ENCODE measurements at regions not wholly inside any gene's neighbourhood (a gene's known extent, or its start where the extent isn't known, plus 50 kb on each side); places are given as distances from the start of the nearest gene placed in this dataset.
A peak's percentile ranks its signal among the peaks of the same experiment; 100 is the strongest.
"Not testable (repeated sequence)": the region's sequence is repeated elsewhere in the genome, so short reads cannot be mapped to it uniquely, and the experiment has no call there.

- DNase-seq (ENCODE audit: low spot score), result no peak
Observed at GRCh38 chr6:165008971-165009370, 300.4 kb downstream of the C6orf118 start.

GRCh38 chr6:165002866-165003265, 306.5 kb downstream of the C6orf118 start:
- no peak for DNase-seq (ENCODE audit: low spot score)

- DNase-seq (ENCODE audit: low spot score), result no peak
Observed at GRCh38 chr6:165002358-165002757, 307.0 kb downstream of the C6orf118 start.

GRCh38 chr6:165001502-165002157, 307.8 kb downstream of the C6orf118 start:
- DNase-seq (ENCODE audit: low spot score), result no peak

- no peak for DNase-seq (ENCODE audit: low spot score)
Observed at GRCh38 chr6:164998297-164998696, 311.1 kb downstream of the C6orf118 start.

DNA sequence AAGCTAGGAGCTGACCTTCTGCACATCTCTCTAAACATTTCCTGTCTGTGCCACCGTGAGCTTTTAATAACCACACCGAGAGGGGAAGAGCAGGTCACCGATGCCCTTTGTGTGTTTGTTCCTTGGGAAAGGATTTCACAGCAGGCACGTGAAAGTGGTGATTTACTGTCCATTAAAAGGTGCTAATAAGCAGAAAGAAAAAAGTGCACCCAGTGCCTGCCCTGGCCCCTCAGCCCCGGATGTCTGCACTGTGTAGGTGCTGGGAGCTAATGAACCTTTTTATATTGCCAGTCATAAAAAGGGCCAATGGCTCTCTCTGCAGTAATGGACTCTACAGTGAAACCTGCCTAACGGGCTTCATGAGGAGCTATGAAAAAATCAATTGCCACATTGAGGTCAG, 312.6 kb downstream of the C6orf118 start:
- DNase-seq (ENCODE audit: low spot score), result no peak

GRCh38 chr6:164991573-164991972, 317.8 kb downstream of the C6orf118 start:
- no peak for DNase-seq (ENCODE audit: low spot score)

DNA sequence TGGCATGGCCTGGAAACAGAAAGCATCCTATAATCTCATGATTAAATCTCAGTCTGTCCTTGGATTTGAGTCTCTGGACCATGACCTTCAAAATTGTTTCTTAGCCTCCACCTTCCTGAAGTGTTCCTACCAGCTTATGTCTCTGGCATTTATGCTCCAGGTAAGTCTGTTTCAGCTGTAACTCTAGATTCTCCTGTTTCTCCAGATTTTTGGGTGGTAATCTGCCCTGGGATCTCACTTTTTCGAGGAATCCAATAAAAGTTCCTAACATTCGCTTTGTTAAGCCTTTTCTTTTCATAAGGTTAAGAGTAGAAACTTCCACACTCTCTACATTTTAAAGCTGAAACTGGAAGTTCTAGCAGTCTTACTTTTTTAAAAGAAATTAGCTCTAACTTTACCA, 318.5 kb downstream of the C6orf118 start:
- no peak for DNase-seq (ENCODE audit: low spot score)

DNA sequence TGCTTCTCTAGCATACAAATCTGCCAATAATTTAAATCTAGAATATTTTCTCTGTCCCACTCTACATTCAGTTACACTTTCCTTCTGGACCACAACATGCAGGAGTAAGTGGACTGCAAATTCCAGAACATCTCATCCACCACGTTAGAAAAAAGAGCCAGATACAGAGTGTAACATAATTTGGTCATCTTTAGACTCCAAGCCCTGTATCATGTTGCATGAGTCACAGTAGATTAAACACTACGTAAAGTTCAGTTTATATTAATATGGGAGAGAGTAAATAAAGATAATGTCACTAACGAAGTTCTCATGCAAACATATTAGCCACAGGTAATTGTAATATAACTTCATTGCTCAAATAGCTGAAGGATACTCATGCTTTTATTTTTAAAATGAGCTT, 327.0 kb downstream of the C6orf118 start:
- no peak for DNase-seq (ENCODE audit: low spot score)

- no peak for DNase-seq (ENCODE audit: low spot score)
Observed at GRCh38 chr6:164967102-164967501, 342.3 kb downstream of the C6orf118 start.

DNA sequence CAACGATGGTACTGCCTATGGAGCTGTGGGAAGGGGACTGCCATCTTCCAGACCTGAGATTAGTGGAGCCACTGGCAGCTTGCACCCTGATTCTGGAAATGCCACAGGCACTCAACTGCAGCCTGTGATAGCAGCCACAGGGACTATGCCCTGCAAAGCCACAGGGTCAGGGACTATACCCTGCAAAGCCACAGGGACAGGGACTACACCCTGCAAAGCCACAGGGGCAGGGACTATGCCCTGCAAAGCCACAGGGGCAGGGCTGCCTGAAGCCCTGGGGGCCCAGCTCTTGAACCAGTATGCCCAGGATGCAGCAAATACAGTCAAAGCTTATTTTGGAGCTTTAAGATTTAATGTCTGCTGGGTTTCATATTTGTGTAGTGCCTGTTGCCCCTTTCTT, 346.6 kb downstream of the C6orf118 start:
- DNase-seq (ENCODE audit: low spot score), result no peak

DNA sequence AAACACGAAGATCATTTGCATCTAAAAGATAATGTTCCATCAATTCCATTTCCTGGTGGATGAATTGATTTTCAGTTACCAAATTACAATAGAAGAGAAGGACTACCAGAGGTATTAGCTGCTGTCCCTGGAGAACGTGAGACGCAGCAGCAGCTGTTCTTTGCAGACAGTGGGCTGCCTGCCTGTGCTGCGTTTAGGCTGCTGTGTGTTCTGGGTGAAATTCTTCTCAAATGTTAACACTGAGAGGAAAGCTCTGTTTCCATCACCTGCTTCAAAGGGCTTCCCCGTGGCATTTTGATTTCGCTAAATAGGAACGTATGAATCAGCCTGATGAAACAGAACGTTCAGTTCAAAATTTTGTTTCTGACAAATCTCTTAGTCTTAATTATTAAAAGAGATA, 362.2 kb downstream of the C6orf118 start:
- no peak for DNase-seq (ENCODE audit: low spot score)

DNA sequence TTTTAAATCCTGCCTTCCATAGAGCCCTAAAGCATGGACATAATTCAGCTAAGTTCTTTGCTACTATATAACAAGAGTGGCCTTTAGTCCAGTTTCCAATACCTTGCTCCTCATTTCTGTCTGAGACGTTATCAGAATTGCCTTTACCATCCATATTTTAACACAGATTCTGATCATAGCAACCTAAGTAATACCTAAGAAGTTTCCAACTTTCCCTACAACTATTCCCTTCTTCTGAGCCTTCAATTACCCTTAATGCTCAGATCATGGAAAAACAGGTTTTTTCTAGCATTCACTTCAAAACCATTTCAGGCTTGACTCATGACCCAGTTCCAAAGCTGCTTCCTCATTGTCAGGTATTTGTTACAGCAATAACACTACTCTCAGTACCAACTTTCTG, 367.1 kb downstream of the C6orf118 start:
- DNase-seq (ENCODE audit: low spot score), result no peak

DNA sequence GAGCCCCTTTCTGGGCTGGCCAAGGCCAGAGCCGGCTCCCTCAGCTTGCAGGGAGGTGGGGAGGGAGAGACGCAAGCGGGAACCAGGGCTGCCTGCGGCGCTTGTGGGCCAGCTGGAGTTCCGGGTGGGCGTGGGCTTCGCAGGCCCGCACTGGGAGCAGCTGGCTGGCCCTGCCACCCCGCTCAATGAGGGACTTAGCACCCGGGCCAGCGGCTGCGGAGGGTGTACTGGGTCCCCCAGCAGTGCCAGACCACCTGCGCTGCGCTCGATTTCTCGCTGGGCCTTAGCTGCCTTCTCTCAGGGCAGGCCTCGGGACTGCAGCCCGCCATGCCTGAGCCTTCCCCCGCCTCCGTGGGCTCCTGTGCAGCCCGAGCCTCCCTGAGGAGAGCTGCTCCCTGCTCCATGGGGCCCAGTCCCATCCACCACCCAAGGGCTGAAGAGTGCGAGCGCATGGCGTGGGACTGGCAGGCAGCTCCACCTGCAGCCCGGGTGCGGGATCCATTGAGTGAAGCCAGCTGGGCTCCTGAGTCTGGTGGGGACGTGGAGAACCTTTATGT, 376.1 kb downstream of the C6orf118 start:
- DNase-seq (ENCODE audit: low spot score), result not testable (repeated sequence)

DNA sequence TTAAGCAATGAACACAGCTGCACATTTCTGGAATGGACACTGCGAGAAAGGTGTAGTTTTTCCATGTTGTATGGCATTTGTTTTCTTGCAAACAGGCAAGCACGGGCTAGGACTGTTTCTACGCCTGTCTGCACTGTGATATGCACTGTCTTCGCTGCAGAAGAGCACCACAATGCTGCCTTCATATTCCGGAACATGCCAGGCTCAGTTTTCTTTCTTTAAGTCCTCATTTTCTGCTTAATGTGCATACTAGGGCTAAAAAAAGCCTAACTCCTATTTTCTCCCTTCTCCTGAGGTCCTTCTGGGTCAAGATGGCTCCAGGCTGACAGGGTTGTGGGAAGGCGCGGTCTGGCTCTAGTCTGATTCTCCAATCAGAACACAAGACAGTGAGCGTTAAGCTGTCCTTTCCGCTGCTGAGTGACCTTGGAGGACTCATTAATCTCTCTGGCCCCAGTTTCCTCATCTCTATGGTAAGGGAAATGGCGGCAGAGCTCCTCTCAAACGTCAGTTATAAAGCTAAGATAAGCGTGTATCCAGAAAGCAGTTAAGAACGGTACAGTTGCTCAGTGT, 379.9 kb downstream of the C6orf118 start:
- DNase-seq (ENCODE audit: low spot score), result no peak

- DNase-seq (ENCODE audit: low spot score), result no peak
Observed at GRCh38 chr6:164928728-164929407, 380.5 kb downstream of the C6orf118 start.

DNA sequence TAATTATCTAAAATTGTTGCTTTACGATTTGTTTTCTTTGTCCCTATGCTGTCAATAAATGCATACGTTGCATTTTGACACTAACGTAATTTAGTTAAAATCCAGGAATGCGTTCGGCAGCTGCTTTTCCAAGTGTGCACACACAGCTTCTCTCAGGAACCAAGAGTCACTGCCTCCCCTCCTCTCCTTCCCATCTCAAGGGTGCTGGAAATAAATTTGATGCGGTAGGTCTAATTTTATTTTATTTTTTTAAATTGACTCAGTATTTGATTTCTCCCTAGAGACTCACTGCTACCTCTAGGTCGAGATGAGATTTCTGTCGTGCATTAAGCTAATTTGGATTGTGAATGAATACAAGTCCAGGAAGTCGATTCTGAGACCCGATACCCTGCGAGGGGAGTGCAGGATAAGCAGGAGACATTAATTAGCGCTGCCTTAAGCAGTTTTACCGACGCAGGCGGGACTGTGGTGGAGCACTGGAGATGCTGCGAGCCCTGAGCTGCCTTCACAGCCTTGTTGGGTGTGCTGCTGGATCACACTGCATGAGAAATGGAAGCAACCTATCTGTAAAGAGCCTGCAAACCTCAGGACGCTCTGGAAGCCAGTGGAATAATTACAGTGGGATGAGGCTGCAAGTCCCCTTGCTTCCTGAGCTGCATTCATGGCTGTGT, 381.2 kb downstream of the C6orf118 start:
- DNase-seq (ENCODE audit: low spot score), result no peak

DNA sequence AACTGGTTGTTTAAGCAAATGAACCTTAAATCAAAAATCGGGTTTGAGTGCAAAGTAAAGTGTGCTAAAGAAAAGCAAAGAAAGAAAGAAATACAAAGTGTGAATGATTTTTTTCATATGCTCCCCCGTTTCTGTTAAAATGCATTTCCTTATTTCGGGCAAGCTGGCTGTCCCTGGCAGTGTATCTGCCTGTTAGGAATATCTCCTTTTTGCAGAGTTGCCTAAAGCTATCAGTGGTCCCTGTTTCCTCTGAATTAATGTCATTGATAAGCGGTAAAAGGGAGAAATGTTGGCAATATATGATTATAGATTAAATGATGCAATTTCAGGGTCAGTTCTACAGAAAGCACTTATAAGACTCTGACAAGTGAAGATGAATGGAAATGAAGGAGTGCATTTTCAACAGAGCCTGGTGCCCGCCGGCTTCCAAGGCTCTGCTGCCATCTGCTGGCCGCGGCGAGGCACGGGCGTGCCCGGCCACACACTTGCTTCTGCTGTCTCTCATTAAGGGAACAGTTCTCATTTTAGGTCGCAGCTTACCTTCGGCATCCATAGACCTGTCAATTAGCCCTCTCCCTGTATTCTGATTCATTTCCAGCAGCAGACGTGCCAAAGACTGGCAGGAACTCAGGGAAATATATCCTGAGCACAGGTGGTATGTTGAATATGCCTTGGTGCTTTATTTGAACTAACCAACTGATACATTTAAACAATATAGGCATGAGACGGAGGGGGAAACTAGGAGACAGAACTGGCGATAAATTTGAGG, 381.9 kb downstream of the C6orf118 start:
- DNase-seq (ENCODE audit: low spot score), result peak; percentile 42

- DNase-seq (ENCODE audit: low spot score), result no peak
Observed at GRCh38 chr6:164926686-164927085, 382.7 kb downstream of the C6orf118 start.

- no peak for DNase-seq (ENCODE audit: low spot score)
Observed at GRCh38 chr6:164925681-164926530, 383.5 kb downstream of the C6orf118 start.

GRCh38 chr6:164924674-164925073, 384.7 kb downstream of the C6orf118 start:
- no peak for DNase-seq (ENCODE audit: low spot score)

Data from CD4-positive, alpha-beta T cell treated with Interleukin-2 at 100 ng/mL for 4 hours (primary cell).